Ishikawa (cell line): ENCODE measurements at regions not wholly inside any gene's neighbourhood (a gene's known extent, or its start where the extent isn't known, plus 50 kb on each side); places are given as distances from the start of the nearest gene placed in this dataset.

Source experiments
- CEBPB ChIP-seq: IDR thresholded peaks from 2 replicates; pipeline ENCODE4 v1.6.1; 2012
- EGR1 ChIP-seq: IDR thresholded peaks from 2 replicates; pipeline ENCODE4 v1.6.1; 2012
- EP300 ChIP-seq: IDR thresholded peaks from 2 replicates; pipeline ENCODE4 v1.6.1; 2012; ENCODE audit warnings: borderline replicate concordance
- FOXM1 ChIP-seq: IDR thresholded peaks from 2 replicates; pipeline ENCODE4 v1.6.1; 2012; ENCODE audit warnings: low read depth, borderline replicate concordance
- RAD21 ChIP-seq: IDR thresholded peaks from 2 replicates; pipeline ENCODE4 v1.6.1; 2012; ENCODE audit warnings: low read depth
- TAF1 ChIP-seq: IDR thresholded peaks from 2 replicates; pipeline ENCODE4 v1.6.1; 2012; ENCODE audit warnings: low read depth, mild to moderate bottlenecking
- TCF12 ChIP-seq: IDR thresholded peaks from 2 replicates; pipeline ENCODE4 v1.6.1; 2012; ENCODE audit warnings: low read depth
- TEAD4 ChIP-seq: IDR thresholded peaks from 2 replicates; pipeline ENCODE4 v1.6.1; 2012
- YY1 ChIP-seq: IDR thresholded peaks from 2 replicates; pipeline ENCODE4 v1.6.1; 2012; ENCODE audit warnings: low read depth
- ZBTB7A ChIP-seq: IDR thresholded peaks from 2 replicates; pipeline ENCODE4 v1.6.1; 2012; ENCODE audit warnings: low read depth
- TF ChIP-seq, protein P1 (sequence below): IDR thresholded peaks from 2 replicates; pipeline ENCODE4 v1.6.1; 2012

DNA sequence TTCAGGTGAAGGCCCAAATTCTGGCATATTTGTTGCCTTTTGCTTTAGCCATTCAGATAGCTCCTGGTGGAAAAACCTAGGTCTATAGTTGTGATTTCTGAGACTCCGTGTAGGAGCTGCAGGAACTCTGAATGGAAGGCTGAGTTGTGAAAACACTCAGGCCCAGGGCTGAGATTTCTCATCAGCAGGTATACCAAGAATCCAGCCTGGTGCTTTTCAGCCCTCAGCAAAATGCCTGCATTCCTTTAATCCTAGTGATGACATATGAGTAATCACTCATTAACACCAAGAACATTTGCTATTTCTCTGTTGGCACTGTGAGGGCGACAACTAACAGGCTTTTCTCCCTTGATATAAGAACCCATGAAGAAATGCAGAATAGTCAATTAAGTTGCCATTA is 546.1 kb upstream of the MAN1A1 start:
- no peak for TF ChIP-seq TAF1
- no peak for TF ChIP-seq RAD21
- TF ChIP-seq EP300, result no peak
- TF ChIP-seq FOXM1, result no peak
- no peak for TF ChIP-seq YY1
- TF ChIP-seq, protein P1, sequence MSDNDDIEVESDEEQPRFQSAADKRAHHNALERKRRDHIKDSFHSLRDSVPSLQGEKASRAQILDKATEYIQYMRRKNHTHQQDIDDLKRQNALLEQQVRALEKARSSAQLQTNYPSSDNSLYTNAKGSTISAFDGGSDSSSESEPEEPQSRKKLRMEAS, result no peak
- TF ChIP-seq CEBPB, result no peak
- no peak for TF ChIP-seq TEAD4
- no peak for TF ChIP-seq TCF12
- no peak for TF ChIP-seq EGR1
- TF ChIP-seq ZBTB7A, result no peak
